ENCODE measurements at regions not wholly inside any gene's neighbourhood (a gene's known extent, or its start where the extent isn't known, plus 50 kb on each side); places are given as distances from the start of the nearest gene placed in this dataset.

DNA sequence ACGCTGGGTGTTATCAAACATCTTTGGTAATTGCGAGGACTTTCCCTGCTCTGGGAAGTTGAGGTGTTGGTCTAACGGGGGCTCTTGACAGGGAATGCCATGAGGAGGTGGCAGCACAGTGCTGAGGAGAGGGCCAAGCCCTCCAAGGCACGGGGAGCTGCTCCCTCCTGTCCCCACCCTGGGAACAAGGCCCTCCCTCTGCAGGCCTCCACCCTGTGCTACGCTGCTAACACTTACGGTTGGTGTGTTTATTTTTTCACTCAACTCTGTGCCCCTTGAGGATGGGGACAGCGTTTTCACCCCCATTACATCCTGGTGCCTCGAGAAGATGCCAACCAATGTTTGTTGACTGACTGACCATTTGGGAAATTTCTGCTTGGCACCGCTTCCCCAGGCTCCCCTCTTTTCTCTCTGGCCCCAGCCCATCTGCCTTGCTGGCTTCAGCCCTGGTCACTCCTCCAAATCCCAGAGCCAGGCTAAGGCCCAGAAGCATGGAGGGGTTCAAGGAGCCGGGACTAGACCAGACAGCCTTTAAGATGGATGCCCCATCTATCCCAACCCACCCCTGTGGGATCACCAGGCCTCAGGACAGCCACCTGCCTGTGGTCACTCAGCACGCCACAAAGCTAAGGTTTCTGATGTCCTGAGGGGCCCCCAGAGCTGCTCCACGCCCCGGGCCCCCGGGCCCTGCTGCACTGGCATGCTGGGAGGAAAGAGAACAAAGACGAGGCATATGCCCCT lies 125.7 kb downstream of the BARX1 start:
- Histone ChIP-seq H3K27me3 (replicated peaks; ENCODE audit: control insufficient read depth, insufficient read depth, low read length) (no peaks in the 10 kb centered on the region; the same call in 1 of the 2 replicates), H3K4me3 (replicated peaks; ENCODE audit: low read depth, low read length) (no peak overlapping the region), H3K36me3 (ENCODE audit: control insufficient read depth, insufficient read depth, low read length) (no peaks in the 10 kb centered on the region)
- TF ChIP-seq, protein P1, sequence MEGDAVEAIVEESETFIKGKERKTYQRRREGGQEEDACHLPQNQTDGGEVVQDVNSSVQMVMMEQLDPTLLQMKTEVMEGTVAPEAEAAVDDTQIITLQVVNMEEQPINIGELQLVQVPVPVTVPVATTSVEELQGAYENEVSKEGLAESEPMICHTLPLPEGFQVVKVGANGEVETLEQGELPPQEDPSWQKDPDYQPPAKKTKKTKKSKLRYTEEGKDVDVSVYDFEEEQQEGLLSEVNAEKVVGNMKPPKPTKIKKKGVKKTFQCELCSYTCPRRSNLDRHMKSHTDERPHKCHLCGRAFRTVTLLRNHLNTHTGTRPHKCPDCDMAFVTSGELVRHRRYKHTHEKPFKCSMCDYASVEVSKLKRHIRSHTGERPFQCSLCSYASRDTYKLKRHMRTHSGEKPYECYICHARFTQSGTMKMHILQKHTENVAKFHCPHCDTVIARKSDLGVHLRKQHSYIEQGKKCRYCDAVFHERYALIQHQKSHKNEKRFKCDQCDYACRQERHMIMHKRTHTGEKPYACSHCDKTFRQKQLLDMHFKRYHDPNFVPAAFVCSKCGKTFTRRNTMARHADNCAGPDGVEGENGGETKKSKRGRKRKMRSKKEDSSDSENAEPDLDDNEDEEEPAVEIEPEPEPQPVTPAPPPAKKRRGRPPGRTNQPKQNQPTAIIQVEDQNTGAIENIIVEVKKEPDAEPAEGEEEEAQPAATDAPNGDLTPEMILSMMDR (IDR thresholded peaks at IDR 0.05; ENCODE audit: insufficient read depth, low read length, poor library complexity, severe bottlenecking), result no peak
- DNase-seq (ENCODE audit: extremely low read depth, insufficient read length), result no peak

DNA sequence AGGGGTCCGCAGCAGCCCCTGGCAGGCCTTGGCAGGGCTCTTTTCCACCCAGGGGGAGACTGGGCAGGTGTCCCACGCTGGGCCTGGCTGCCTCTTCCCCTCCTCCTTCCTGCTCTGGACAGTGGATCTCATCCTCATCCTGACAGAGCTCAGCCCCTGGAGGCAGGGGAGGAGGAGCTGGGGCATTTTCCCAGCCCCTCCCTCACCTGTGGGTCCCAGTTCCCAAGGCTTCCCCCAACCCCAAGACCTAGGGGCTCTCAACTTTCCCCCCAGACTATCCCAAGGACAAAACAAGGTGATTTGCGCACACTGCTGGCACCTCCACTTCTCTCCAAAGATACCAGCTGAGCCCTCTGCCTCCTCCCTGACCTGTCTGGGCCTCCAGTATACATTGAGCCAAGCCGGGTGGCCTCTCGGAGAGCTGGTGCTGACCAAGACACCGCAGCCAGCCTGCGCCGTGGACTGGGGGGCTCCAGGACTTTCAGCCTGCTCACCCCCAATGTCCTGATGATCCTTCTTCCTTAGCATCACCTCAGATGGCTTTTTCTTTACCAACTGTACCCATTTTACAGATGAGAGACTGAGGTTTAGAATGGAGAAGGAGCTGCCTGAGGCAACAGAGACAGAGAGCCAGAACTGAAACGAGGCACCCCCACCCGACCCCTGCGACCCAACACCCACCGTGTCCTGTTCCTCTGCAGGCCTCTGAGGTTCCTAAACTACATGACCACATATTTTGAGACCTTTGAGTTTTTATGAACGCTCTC lies 126.6 kb downstream of the BARX1 start:
- TF ChIP-seq, protein P1 (IDR thresholded peaks at IDR 0.05; ENCODE audit: insufficient read depth, low read length, poor library complexity, severe bottlenecking), result no peak
- H3K4me3 ChIP-seq (replicated peaks; ENCODE audit: low read depth, low read length), result no peak overlapping the region
- H3K27me3 ChIP-seq (replicated peaks; ENCODE audit: control insufficient read depth, insufficient read depth, low read length), result no peaks in the 10 kb centered on the region; the same call in 1 of the 2 replicates
- no peak for DNase-seq (ENCODE audit: extremely low read depth, insufficient read length)
- H3K36me3 ChIP-seq (ENCODE audit: control insufficient read depth, insufficient read depth, low read length), result no peaks in the 10 kb centered on the region

DNA sequence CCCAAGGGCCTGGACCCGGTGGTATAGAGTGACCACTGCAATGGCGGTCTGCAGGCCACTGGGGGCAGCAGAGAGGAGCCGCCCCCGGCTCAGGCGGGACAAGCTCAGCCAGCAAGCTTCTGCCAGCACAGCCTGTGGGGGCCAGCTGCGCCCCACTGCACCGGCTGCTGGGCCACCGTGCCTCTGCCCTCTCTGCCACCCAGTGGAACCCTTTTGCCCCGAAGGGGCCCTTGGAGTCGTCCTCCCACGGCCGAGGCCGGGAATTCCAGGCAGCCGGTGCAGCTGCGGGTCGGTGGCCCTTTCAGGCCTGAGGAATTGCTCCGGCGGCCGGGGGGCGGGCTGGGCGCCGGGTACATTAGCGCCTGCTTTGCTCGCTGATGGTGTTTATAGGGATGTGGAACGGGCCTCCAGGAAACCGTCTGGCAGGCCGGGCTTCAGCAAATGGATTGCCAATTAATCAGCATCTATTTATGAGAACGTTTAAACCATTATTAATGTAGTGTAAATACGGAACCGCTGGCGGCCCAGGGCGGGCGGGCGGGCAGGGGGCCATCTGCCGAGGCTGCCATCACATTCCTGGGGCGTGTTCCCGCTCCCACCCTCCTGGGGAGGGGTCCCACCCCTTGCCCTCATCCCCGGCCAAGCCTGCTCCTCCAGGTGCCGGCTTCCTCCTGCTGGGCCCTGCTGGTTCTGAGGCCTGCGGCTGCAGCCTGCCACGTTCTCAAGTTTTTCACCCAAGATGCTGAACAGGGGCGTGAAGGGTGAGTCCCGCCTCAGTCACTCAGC lies 127.4 kb downstream of the BARX1 start:
- Histone ChIP-seq H3K36me3 (ENCODE audit: control insufficient read depth, insufficient read depth, low read length) (no peaks in the 10 kb centered on the region), H3K27me3 (replicated peaks; ENCODE audit: control insufficient read depth, insufficient read depth, low read length) (no peaks in the 10 kb centered on the region; the same call in 1 of the 2 replicates), H3K4me3 (replicated peaks; ENCODE audit: low read depth, low read length) (no peak overlapping the region)
- DNase-seq (ENCODE audit: extremely low read depth, insufficient read length), result peak; percentile 43
- TF ChIP-seq, protein P1 (IDR thresholded peaks at IDR 0.05; ENCODE audit: insufficient read depth, low read length, poor library complexity, severe bottlenecking), result peak; percentile 59

DNA sequence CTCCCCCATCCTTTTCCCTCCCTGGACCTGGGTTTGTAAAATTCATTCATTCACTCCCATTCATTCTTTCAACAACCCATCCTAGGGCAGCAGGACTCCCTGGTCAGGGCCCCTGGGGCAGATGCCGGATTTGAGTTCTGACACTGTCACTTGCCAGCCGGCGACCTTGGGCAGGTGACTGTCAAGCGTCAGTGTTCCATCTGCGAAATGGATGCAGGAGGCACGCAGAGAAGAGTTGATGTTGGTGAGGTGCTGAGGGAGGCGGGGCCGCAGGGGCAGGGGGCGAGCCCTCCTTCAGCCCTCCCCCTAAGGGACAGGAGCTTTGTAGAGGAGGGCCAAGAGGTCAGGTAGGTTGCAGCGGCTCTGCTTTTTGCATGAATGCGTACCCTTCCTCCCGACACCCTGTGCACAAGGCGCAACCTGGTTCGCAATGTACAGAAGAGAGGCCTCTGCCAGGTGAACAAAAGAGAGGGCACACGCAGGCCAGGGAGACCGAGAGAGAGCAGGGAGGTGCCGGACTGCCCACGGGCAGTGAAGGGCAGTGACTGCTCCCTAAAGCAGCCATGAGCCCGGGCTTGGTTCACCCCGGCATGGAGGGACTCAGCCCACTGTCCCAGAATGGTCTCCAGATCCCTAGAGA lies 128.1 kb downstream of the BARX1 start:
- no peaks in the 10 kb centered on the region for H3K36me3 ChIP-seq (ENCODE audit: control insufficient read depth, insufficient read depth, low read length)
- no peak overlapping the region for H3K4me3 ChIP-seq (replicated peaks; ENCODE audit: low read depth, low read length)
- H3K27me3 ChIP-seq (replicated peaks; ENCODE audit: control insufficient read depth, insufficient read depth, low read length), result no peaks in the 10 kb centered on the region; the same call in 1 of the 2 replicates
- TF ChIP-seq, protein P1 (IDR thresholded peaks at IDR 0.05; ENCODE audit: insufficient read depth, low read length, poor library complexity, severe bottlenecking), result no peak
- no peak for DNase-seq (ENCODE audit: extremely low read depth, insufficient read length)

DNA sequence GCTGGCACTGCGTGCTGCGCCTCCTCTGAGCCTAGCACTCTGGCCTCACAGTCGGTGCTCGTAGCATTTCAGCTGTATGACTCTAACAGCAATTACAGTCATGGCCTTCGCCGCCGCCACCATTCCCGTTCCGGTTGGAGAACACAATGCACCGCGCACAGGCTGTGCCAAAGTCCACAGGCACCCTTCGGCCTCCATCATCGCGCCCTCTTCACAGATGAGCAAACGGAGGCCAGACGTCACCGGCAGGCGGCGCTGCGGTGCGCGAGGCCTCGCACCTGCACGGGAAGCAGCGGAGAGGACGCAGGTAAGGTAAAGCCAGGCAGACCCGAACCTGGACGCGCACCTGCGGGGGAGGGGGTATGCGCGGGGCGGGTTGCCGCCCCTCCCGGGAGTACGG lies 128.9 kb downstream of the BARX1 start:
- Histone ChIP-seq H3K36me3 (ENCODE audit: control insufficient read depth, insufficient read depth, low read length) (no peaks in the 10 kb centered on the region), H3K4me3 (replicated peaks; ENCODE audit: low read depth, low read length) (no peak overlapping the region)
- peak; percentile 56 for DNase-seq (ENCODE audit: extremely low read depth, insufficient read length)

More for the DNA sequence above, 128.9 kb downstream of the BARX1 start:
- TF ChIP-seq, protein P1 (IDR thresholded peaks at IDR 0.05; ENCODE audit: insufficient read depth, low read length, poor library complexity, severe bottlenecking), result peak; percentile 81
- no peaks in the 10 kb centered on the region; the same call in 1 of the 2 replicates for H3K27me3 ChIP-seq (replicated peaks; ENCODE audit: control insufficient read depth, insufficient read depth, low read length)
